ENCODE measurements at regions not wholly inside any gene's neighbourhood (a gene's known extent, or its start where the extent isn't known, plus 50 kb on each side); places are given as distances from the start of the nearest gene placed in this dataset.

GRCh38 chr5:105688227-105688792 is 1982.4 kb downstream of the EFNA5 start:
- dilution Hi-C loops (cut with MboI; ENCODE audit: extremely low pct_ligation_motif_present, low sequenced_read_pairs) (no loop called here), intact Hi-C loops (cut with micrococcal nuclease) (no loop called here)
- H3K4me2 ChIP-seq (ENCODE audit: insufficient read depth, low read length), result no peak overlapping the region
- no TSS peak for BruUV-seq (replicated peaks)
- no peak overlapping the region for H3K9ac ChIP-seq (replicated peaks; ENCODE audit: extremely low read depth, insufficient read depth, low read length)
- H3K4me3 ChIP-seq (replicated peaks in 1 of 3; ENCODE audit: insufficient read depth in 1 of 3, low read depth in 1 of 3, low read length in 3 of 3), result no peak overlapping the region
- TF ChIP-seq MAX (IDR thresholded peaks at IDR 0.05; ENCODE audit: insufficient read depth, insufficient read length), result no peak
- TF ChIP-seq POLR2AphosphoS5 (IDR thresholded peaks at IDR 0.05; ENCODE audit: insufficient read depth, low read depth, low read length), result no peak
- H3K9me1 ChIP-seq (replicated peaks; ENCODE audit: control insufficient read depth, extremely low read depth, insufficient read depth, low read length), result no peaks in the 10 kb centered on the region
- CTCF ChIA-PET, result no interaction called here
- DNase-seq (ENCODE audit: low read depth, low spot score) (no peak), FAIRE-seq (no peak)
- H3K27me3 ChIP-seq (ENCODE audit: control insufficient read depth in 2 of 2, insufficient read depth in 2 of 2, low read length in 2 of 2), result no peaks in the 10 kb centered on the region
- H3K36me3 ChIP-seq (ENCODE audit: control insufficient read depth in 2 of 2, extremely low read depth in 1 of 2, insufficient read depth in 2 of 2, low read length in 2 of 2), result no peaks in the 10 kb centered on the region
- no peaks in the 10 kb centered on the region for H4K20me1 ChIP-seq (replicated peaks; ENCODE audit: control insufficient read depth, extremely low read depth, insufficient read depth, low read length)
- H3K79me2 ChIP-seq (ENCODE audit: control insufficient read depth, insufficient read depth, low read length), result no peaks in the 10 kb centered on the region
- no peaks in the 10 kb centered on the region for H3K4me1 ChIP-seq (ENCODE audit: control insufficient read depth, extremely low read depth, insufficient read depth, low read length)
- POLR2A ChIA-PET, result no interaction called here
- no peaks in the 10 kb centered on the region for H3K9me3 ChIP-seq (replicated peaks; ENCODE audit: control insufficient read depth, insufficient read depth, low read length)
- no peak overlapping the region for H2AFZ ChIP-seq (ENCODE audit: low read depth, low read length)
- H3K27ac ChIP-seq (ENCODE audit: insufficient read depth, low read depth, low read length), result no peak overlapping the region

GRCh38 chr5:105687493-105687892 is 1983.2 kb downstream of the EFNA5 start:
- no peak for FAIRE-seq

More at GRCh38 chr5:105687493-105687892, 1983.2 kb downstream of the EFNA5 start:
- Histone ChIP-seq H4K20me1 (replicated peaks; ENCODE audit: control insufficient read depth, extremely low read depth, insufficient read depth, low read length) (no peaks in the 10 kb centered on the region), H3K4me2 (ENCODE audit: insufficient read depth, low read length) (no peak overlapping the region), H3K9me3 (replicated peaks; ENCODE audit: control insufficient read depth, insufficient read depth, low read length) (no peaks in the 10 kb centered on the region), H3K4me3 (replicated peaks in 1 of 3; ENCODE audit: insufficient read depth in 1 of 3, low read depth in 1 of 3, low read length in 3 of 3) (no peak overlapping the region), H3K4me1 (ENCODE audit: control insufficient read depth, extremely low read depth, insufficient read depth, low read length) (no peaks in the 10 kb centered on the region), H2AFZ (ENCODE audit: low read depth, low read length) (no peak overlapping the region), H3K9me1 (replicated peaks; ENCODE audit: control insufficient read depth, extremely low read depth, insufficient read depth, low read length) (no peaks in the 10 kb centered on the region), H3K27me3 (ENCODE audit: control insufficient read depth in 2 of 2, insufficient read depth in 2 of 2, low read length in 2 of 2) (no peaks in the 10 kb centered on the region), H3K36me3 (ENCODE audit: control insufficient read depth in 2 of 2, extremely low read depth in 1 of 2, insufficient read depth in 2 of 2, low read length in 2 of 2) (no peaks in the 10 kb centered on the region), H3K9ac (replicated peaks; ENCODE audit: extremely low read depth, insufficient read depth, low read length) (no peak overlapping the region), H3K79me2 (ENCODE audit: control insufficient read depth, insufficient read depth, low read length) (no peaks in the 10 kb centered on the region), H3K27ac (ENCODE audit: insufficient read depth, low read depth, low read length) (no peak overlapping the region)
- dilution Hi-C loops (cut with MboI; ENCODE audit: extremely low pct_ligation_motif_present, low sequenced_read_pairs), result no loop called here
- POLR2A ChIA-PET, result no interaction called here
- no TSS peak for BruUV-seq (replicated peaks)
- TF ChIP-seq POLR2A (IDR thresholded peaks at IDR 0.05; ENCODE audit: low read depth, low read length) (no peak), POLR2AphosphoS5 (IDR thresholded peaks at IDR 0.05; ENCODE audit: insufficient read depth, low read depth, low read length) (no peak), JUN (IDR thresholded peaks at IDR 0.05; ENCODE audit: borderline replicate concordance, insufficient read depth, insufficient read length, low read depth) (no peak), MAX (IDR thresholded peaks at IDR 0.05; ENCODE audit: insufficient read depth, insufficient read length) (no peak), EZH2 (IDR thresholded peaks at IDR 0.05; ENCODE audit: borderline replicate concordance, low read depth, low read length, severe bottlenecking) (no peak), GATA2 (IDR thresholded peaks at IDR 0.05; ENCODE audit: insufficient read depth, insufficient read length, low read depth, low read length) (no peak), CTCF (IDR thresholded peaks at IDR 0.05; ENCODE audit: extremely low read depth in 1 of 2, insufficient read depth in 1 of 2, low read depth in 1 of 2, low read length in 2 of 2) (no peak), MYC (IDR thresholded peaks at IDR 0.05; ENCODE audit: low read depth, low read length) (no peak), FOS (IDR thresholded peaks at IDR 0.05; ENCODE audit: borderline replicate concordance, insufficient read depth, low read length) (no peak)
- intact Hi-C loops (cut with micrococcal nuclease), result no loop called here
- CTCF ChIA-PET, result interaction anchor here (0.6 kb wide), 1 partner anchor 1189 kb away, joined by 3 read pairs; no protein-coding TSS in a partner anchor
- no peak for DNase-seq (ENCODE audit: low read depth, low spot score)

Measured in endothelial cell of umbilical vein (primary cell).